Posterior cingulate gyrus (tissue), 11 donors: ENCODE measurements at regions not wholly inside any gene's neighbourhood (a gene's known extent, or its start where the extent isn't known, plus 50 kb on each side); places are given as distances from the start of the nearest gene placed in this dataset.
"Not testable (repeated sequence)": the region's sequence is repeated elsewhere in the genome, so short reads cannot be mapped to it uniquely, and the experiment has no call there.

Experiments used
- DNase-seq, 10 donors: peaks; one replicate each; pipeline versions ENCODE4 v3.0.0 to v3.0.0-alpha.2; 2020 to 2021; ENCODE audit warnings: mixed read lengths in 3 of 10
- intact Hi-C: fragments of 100-400 bp; cut with DNase I; formaldehyde crosslinking; loops from one replicate; pipeline ENCODE4 v1.15.1; 2023

DNA sequence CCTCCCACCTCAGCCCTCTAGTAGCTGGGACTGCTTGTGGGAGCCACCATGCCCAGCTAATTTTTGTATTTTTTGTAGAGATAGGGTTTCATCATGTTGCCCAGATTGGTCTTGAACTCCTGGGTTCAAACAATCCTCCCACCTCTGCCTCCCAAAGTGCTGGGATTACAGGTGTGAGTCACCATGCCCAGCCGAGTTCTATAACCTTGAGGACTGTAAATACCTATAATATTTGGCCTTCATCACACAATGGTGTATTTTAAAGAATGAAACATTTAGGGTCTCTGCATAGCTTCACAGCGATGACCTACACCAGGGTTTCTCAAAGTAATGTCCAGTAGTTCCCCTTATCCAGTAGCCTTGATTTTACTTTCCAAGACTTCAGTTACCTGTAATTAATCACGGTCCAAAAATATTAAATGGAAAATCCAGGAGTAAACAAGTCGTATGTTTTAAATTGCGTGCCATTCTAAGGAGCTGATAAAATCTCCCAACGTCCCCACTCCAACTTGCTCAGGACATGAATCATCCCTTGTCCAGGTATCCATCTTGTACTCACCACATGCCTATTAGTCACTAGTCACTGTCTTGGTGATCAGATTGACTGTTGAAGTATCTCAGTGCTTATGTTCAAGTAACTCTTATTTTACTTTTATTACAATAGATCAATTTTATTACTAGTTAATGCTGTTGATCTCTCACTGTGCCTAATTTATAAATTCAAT, 368.2 kb downstream of the BTG1 start:
- DNase-seq: no peak
- intact Hi-C loops: no loop called here

DNA sequence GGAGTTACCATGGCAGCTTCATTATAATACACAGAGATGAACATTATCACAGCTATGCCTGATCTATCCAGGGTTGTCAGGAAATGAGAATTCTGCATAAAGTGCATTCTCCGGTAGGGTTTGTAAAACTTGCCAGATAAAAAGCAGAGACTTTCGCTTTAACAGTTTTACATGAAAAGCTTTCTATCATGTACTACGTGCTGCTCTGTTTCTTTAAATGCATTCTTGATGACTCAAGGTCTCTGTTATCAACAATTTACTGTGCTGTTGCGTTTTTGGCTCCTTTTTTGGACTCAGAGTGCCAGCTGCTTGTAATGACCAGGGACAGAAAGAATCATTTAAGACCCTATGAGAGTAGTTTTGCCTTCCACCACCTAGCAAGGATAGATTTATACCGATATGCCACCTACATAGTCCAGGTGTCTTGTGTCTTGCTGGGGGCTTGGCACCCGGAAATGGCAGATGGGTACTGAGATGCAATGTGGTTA, 371.2 kb downstream of the BTG1 start:
- intact Hi-C loops: no loop called here
- DNase-seq: no peak

DNA sequence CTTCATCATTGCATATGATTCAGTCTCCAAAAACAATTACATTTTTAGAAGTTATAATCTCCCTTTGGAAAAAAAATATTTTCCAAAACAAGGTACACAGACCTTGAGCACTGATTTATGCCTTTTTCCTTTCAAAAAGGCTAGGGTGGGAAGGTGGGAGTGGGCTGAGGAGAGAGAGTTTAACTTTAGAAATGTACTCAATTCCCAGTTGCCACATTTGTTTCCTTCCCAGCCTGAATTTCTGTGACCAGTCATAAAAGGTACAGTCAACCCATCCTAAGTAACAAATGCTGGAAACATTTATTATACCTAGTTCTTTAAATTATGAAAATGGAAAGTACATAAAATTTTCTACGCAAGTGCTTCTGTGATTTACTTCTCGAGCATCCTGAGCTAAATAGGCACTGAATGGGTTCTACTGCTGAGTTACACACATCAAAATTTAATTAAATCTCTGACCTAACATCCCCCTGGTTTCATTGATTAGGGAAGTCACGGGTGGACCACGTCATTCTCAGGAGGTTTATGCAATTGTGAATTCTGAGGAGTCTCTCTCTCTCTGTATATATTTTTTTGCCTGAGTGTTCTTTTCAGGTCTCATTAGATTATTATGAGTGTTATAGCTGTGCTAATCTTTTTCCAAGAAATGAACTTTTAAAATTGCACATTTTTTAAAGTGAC, 371.8 kb downstream of the BTG1 start:
- intact Hi-C loops: no loop called here
- no peak for DNase-seq

DNA sequence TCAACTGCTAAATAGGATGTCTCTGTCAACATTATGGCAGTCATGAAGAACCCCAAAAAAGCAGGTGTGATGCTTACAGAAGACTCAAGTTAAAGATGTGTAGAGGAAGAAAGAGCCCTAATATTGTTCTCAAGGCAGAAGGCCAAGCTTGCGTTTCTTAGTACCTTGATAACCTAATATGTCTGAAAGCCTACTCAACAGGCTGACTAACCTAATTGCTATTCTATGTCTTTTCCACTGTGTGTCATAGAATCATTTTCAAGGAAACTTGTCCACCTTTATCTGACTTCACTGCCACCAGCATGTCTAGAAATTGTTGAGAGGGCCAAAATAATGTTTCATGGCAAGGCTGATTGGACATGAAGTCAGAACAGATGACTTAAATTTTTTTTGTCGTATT, 373.2 kb downstream of the BTG1 start:
- intact Hi-C loops: no loop called here
- DNase-seq: no peak

DNA sequence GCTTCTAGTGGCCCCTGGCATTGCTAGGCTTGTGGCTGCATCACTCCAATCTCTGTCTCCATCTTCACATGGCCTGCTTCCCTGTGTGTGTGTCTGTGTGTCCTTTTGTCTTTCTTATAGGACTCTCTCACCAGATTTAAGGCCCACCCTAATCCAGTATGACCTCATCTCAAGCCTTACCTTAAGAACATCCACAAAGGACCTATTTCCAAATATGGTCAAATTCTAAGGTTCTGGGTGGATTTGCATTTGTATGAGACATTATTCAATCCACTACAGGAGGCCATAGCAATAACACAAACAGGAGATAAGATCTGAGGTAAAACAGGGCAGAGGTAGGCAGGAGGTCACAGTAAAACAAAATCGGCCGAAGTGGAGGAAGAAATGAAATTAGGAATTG, 375.9 kb downstream of the BTG1 start:
- no peak for DNase-seq
- intact Hi-C loops: no loop called here

DNA sequence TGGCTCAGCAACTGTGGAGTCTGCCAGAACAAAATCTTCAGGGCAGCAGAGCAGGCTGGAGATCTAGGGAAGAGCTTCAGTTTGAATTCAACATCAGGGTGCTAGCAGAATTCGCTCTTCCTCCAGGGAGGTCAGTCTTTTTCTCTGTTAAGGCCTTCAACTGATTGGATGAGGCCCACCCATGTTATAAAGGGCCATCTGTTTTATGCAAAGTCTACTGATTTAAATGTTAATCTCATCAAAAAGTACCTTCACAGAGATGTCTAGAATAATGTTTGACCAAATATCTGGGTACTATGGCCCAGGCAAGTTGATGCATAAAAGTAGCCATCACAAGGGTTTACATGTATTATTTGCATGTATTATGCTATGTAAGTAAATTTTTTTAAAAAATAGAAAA, 378.4 kb downstream of the BTG1 start:
- intact Hi-C loops: no loop called here
- DNase-seq: no peak

DNA sequence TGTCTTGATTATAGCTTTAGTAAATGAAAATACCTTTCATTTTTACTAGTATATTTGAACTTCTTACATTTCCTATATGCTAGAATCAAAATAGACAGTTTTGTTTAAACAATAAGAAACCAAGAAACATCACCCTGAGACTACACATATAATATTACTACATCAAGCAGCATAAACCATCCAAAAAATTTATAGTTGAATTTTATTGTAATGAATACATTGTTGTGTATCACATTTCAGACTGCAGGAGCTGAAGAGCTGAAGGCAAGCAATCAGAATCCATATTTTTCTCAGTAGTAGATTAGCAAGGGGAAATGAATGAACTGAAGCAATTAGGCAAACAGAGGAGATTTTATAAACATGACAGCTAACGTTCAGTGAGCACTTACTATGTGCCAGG, 379.2 kb downstream of the BTG1 start:
- intact Hi-C loops: no loop called here

DNA sequence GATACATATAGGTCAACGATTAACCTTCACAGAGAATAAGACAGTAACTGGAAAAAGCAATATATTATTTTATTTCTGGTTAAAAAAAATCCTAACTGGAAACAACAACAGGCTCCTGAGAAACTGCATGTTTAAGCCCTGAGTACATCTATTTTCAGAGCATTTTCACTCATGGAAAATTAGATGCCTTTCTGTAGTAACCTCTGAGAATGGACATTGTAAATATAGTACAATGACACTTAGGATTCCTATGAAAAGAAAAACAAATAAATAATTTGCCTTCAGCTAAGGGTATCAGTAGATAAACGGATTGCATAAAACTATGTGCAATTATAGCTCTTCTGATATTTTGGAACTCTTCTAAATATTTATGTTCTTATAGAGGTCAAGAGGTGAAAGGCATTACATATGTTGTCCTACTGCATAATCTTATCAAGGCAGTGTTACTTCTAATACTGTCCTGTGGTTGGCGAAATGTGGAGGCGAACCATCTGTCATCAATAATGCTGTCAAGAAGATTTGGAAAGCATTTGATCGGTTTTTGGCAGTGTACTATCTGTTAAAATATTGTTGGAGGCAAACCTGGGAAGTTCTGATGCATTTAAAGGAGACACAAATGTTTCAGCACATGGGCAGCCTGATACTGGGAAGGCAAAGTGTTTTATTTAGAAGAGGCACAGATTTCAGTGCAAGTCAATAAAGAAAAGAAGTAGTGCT, 381.8 kb downstream of the BTG1 start:
- intact Hi-C loops: no loop called here
- DNase-seq: no peak

More for the DNA sequence above, 379.2 kb downstream of the BTG1 start:
- DNase-seq: no peak

DNA sequence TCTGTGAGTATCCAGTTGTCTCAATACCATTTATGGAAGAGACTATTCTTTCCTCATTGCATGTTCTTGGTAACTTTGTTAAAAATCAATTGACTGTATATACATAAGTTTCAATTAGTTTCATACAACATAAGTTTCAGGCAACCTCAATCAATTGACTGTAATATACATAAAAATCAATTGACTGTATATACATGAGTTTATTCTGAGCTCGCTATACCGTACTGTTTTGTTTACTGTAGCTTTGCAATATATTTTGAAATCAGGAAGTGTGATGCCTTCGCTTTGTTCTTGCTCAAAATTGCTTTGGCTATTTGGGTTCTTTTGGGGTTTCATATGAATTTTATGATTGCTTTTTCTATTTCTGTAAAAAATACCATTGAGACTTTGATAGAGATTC, 392.0 kb downstream of the BTG1 start:
- intact Hi-C loops: no loop called here
- DNase-seq: no peak

DNA sequence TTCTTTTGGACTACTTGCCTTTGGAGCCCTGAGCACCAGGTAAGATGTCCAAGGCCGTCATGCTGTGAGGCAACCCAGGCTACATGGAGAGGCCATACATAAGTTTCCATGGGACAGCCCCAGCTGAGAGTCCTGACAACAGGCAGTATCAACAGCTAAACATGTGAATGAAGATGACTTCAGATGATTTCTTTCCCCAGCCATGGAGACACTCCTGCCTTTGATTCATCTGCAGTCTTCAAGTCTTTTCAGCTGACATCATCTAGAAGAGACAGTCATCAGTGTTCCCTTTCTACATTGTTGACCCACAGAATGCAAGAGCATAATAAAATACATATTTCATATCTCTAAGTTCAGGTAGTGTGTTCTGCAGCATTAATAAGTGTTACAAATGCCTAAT, 398.7 kb downstream of the BTG1 start:
- peak in 1 of 10 donors; percentile 22 for DNase-seq
- intact Hi-C loops: no loop called here

DNA sequence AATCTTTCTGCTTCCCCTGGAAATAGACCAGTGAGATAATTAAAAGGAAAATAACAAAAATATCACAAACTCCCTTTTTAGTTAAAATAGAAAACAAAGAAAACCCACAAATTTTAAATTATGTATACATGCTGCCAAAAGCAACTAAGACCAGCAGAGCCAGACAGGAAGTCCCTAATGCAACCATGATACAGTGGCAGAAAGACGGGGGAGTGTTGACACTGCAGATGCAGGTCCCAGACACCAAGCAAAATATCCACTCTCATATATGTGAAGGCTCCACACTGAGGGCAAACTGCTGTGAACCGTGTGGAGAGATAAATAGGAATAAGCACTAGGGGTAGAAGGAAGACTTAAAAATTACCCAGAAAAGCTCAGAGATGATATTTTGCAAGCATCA, 401.0 kb downstream of the BTG1 start:
- DNase-seq: no peak
- intact Hi-C loops: no loop called here

DNA sequence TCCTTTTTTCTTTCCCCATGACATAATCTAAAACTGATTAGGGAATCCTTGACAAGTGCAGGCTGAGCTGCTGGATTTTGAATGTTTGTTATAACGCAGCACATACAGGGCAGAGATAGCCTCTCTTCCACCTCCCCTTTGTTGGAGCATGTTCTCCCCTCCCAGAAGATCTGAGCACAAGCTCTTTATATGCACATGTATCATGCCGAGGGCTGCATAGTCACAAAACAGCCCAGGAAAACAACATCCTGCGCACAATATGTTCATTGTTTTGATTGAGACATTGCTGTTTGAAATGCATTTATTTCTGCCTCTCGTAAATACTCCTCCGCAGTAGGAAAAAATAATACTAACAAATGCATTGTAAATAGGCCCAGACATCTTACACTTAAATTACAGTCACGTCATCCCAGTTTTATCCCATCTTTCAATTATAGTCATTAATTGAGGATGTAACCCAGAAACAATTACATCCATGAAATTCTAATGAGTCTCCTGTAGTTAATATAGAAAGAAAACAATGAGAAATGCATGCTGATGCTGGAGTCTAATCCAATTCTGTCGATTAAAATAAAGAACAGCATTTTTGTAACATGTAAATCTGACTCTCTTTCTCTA, 401.8 kb downstream of the BTG1 start:
- DNase-seq: no peak
- intact Hi-C loops: no loop called here

DNA sequence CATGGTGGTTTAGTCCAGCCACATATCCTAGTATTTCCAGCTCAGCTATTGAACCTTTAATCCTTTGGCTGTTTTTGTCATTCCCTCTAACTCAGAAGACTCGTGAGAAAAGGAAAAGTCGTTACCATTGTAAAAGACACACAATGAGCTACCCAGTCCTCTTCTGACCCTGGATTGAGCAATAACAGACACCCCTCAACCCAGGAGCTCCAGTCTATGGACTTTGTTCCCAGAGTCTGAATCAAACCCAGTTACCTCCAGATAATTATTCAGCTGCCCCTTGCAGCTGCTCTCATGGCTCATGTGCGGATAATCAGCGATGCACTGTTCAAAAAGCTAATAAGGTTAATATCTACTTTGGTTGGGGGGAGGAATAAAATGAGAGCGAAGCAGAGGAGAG, 402.4 kb downstream of the BTG1 start:
- intact Hi-C loops: no loop called here

DNA sequence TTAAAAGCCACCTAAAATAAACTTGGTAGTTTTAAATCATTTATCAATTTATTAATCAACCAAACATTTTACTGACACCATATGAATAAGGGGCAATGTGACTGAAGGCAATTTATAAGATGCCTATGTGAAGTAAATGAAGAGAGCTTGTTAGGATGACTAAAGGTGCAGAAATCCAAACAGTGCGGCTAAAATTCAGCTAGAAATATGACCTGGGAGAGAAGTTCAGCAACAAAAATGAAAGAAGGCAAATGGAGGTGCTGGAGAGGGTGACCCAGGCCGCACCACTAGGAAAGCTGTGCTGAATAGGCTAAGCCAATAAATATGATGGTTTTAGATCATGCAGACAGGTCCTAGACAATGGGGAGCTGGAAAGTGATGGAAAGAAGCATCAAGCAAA, 403.7 kb downstream of the BTG1 start:
- DNase-seq: peak in 1 of 10 donors; percentile 40
- intact Hi-C loops: no loop called here

More for the DNA sequence above, 402.4 kb downstream of the BTG1 start:
- no peak for DNase-seq

DNA sequence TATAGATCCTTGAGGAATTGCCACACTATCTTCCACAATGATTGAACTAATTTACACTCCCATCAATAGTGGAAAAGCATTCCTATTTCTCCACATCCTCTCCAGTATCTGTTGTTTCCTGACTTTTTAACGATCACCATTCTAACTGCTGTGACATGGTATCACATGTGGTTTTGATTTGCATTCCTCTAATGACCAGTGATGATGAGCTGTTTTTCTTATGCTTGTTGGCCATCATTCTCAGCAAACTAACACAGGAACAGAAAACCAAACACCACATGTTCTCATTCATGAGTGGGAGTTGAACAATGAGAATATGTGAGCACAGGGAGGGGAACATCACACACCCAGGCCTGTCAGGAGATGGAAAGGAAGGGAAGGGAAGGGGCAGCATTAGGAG, 411.8 kb downstream of the BTG1 start:
- intact Hi-C loops, DNase-seq: not testable (repeated sequence)

DNA sequence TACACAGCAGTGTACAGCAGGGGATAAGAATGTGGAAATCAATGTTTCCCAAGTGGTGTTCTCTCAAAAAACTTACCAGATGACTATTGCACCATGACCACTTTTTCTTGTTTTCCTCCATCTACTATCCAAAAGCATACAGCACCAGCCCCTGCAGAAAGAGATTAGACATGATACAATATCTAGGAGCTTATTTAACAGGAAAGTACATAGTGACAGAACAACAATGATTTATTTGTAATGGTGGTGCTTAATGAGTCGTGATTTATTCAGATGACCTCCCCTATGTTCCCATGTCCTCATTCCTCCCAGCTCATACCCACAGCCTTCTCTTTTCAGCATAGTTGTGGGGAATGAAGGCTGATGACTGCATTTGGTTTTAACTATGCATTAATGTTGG, 413.6 kb downstream of the BTG1 start:
- DNase-seq: no peak
- intact Hi-C loops: no loop called here

DNA sequence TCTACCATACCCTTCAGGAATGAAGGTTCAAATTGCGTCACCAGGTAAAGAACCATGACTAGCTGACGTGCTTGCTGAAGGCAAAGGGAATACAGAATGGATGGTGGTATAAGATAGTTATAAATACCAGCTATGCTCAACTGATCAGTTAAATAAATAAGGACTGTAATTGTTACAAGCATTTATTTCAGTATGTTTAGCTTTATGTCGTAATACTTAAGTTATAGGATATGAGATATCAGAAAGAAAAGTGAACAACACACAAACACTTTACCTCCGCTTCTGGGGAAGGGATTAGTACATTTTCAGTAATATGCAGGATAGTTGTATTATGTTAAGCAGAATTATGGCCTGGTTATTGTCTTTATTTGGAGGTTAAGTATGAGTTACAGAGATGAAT, 416.1 kb downstream of the BTG1 start:
- no peak for DNase-seq
- intact Hi-C loops: no loop called here

DNA sequence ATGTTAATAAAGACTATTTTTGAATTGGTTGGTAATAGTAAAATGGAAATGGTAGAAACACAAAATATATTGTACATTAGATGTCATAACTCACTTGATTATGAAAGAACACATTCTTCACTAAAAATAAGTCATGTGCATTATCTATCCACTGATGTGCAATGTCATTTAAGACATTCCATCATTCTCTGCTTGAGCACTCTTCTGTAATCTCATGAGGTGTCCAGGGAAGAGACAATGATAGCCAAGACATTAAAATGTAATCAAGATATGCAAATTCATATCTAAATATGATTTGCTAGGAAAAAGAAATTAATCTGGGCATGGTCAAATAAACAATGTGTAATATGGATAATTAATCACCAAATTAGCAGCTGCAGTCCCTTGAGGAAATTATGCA, 422.5 kb downstream of the BTG1 start:
- no peak for DNase-seq
- intact Hi-C loops: no loop called here

DNA sequence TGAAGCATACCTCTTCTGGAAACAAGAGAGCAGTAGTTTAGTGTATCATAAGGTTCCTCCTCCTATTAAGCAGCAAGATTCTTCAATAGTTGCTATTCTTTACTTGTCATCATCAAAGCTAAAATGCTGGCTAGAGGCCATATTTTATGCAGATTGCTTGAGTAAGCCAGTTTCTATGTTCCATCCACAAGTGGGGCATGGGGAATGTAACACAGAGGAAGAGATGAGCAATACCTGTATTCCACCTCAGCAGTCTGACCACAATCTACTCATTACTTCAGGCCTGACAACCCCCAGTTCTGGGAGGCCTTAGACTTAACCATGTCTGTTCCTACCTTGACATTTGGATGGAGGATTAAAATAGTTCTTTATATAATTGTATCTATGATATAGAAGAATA, 423.6 kb downstream of the BTG1 start:
- no peak for DNase-seq
- intact Hi-C loops: no loop called here

DNA sequence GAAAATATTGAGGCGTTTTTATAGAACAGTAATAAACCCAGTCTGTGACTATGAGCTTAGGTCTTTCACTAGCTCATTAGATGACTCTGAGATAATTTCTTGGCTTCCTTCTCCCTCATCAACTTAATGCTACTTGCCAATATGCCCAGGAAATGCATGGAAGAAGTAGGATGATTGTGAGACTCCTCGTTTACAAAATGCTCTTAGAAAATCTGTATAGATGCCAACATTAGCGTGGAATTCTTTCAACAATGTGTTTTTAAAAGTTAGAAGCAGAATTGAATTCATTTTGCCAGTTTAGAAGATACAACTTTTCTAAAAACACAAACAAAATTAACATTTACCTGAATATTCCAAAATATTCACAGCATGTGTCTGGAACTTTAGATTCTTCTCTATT, 424.6 kb downstream of the BTG1 start:
- intact Hi-C loops: no loop called here
- no peak for DNase-seq

DNA sequence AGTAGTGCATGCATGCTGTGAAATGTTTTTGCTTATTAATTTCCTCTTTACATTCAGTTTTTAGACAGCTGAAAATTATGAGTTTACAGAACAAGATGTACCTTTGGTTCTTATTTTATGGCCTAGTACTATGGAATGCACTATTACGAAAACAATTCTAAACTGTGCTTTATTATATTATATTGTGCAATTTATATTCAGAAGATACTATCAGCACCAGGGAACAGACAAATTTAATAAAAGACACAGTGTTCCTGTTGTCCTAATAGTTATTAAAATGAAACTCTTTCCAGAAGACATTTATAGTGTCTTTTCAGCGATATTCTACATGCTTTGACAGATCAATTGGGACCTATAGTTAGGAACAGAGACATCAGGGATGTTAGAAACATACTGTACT, 427.3 kb downstream of the BTG1 start:
- intact Hi-C loops: no loop called here
- no peak for DNase-seq
